Middle frontal gyrus (tissue), 1 donor: ENCODE measurements at regions not wholly inside any gene's neighbourhood (a gene's known extent, or its start where the extent isn't known, plus 50 kb on each side); places are given as distances from the start of the nearest gene placed in this dataset.
"Not testable (repeated sequence)": the region's sequence is repeated elsewhere in the genome, so short reads cannot be mapped to it uniquely, and the experiment has no call there.

ENCODE experiments used
- DNase-seq: peaks from one replicate; pipeline ENCODE4 v3.0.0-alpha.2; 2015; ENCODE audit warnings: low spot score; ENCODE audit errors: extremely low spot score

- no peak for DNase-seq
Measured at GRCh38 chr1:101367630-101368029, 130.8 kb downstream of the S1PR1 start.

- DNase-seq: no peak
Measured at GRCh38 chr1:101370488-101370887, 133.7 kb downstream of the S1PR1 start.

DNA sequence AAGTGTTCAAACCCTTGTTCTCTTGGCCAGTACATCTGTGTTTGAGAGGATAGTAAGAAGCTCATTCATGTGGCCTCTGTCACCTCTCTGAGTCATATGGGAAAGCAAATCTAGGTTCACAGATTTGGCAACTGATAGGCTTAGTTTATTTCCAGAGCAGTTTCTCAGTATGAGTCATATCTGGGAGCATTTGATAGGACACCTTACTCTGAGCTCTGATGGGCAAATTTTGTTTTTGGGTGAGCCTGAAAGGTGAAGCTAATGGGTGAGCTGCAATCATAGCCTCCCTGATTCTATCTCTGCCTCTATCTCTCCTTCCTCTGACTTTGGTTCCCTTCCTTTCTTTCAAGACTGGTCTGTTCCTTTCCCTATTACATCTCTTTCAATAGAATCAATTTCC, 134.4 kb downstream of the S1PR1 start:
- no peak for DNase-seq

DNA sequence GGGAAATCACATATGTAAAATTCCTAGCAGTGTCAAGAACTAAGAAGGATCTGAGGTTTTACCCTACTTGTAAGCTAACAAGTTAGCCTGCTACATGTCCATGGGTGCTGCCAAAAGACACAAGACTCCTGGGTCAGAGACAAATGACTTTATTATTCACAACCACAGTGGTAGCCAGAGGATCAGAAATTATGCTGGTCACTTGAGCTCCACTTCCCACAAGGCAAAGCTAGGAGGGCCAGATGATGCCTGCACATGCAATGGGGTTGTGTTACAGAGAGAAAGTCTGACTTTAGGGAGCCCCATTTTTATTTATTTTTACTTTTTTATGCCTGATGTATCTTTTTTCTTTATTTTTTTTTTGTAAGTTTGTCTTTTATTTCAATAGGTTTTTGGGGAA, 136.8 kb downstream of the S1PR1 start:
- no peak for DNase-seq

GRCh38 chr1:101375448-101375847, 138.6 kb downstream of the S1PR1 start:
- DNase-seq: not testable (repeated sequence)

DNA sequence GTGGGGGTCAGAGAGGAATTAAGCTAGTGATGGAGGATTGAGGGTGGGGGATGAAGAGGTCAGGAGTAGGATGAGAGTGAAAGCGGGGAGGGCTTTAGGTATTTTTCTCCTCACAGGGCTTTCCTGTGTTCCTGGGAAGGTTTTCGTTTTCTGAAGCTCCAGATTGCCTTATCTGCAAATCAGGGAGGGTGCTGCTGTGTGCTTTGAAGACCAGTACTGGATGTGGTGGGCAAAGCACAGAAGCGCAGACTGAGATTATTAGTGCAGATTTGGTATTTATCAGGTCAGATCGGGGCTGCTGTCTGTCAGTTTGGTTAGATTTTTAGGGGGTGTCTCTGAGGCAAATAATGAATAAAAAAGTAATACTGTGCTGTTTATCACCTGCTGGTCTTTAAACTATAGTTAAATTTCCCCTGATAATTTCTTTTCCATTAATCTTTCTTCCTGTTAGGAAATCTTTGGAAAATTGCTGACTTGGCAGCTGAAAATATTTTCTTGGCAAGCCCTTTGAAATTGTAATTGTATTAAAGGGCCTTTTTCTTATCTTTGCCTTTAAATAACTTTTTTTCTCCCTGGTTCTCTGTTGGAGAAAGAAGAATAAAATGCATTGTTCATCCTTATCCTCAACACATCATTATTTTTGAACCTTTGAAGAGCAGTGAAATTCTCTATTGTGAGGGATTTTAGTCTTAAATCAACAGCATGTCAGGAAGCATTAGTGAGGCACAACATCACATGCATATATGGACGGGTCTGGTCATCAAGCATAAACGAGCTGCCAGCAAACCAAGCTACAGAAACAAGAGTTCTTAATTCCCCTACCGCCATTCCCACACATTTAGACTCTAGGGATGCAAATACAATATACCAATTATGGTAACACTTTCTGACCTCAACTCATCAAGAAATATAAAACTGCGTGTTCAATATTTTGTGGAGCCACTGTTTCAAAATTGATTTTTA, 139.6 kb downstream of the S1PR1 start:
- DNase-seq: no peak

GRCh38 chr1:101377084-101377835, 140.4 kb downstream of the S1PR1 start:
- DNase-seq: no peak

DNA sequence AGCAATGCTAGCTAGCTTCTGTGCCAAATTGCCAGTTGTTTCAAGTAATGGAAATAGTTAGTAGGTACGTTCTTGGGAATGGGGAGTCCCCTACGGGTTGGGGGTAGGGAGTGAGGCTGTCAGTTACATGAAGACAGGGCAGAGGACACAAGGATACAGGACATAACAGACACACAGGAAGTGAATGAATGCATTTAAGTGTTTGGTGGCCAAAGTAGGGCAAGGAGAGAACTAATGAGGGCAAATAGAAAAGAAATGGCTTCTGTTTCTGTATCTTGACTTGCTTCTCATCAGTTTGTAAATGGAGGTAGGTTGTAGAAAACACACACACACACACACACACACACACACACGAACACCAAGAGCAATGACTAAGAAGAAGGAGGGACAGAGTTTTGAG, 142.2 kb downstream of the S1PR1 start:
- DNase-seq: no peak

- no peak for DNase-seq
Measured at GRCh38 chr1:101379950-101380349, 143.1 kb downstream of the S1PR1 start.

- DNase-seq: no peak
Measured at GRCh38 chr1:101382135-101382534, 145.3 kb downstream of the S1PR1 start.

GRCh38 chr1:101388904-101389546, 152.2 kb downstream of the S1PR1 start:
- DNase-seq: no peak

- no peak for DNase-seq
Measured at GRCh38 chr1:101389547-101389929, 152.7 kb downstream of the S1PR1 start.

DNA sequence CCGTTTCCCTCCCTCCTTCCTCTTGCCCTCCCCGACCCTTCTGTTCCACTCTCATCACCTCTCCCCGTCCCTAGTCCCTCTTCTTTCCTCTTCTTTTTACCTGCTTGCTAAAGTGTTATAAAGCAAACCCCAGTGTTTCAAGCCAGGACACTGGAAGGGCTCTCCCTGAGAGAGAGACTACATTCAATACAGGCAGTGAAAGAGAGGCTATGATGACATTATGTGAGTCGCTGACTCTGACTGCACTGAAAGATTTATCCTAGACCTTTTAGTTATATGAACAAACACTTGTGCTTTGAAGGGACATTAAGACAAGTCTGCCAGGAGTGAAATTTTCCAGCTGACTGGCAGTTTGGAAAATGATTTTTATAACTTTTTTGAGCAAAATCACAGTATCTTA, 155.7 kb downstream of the S1PR1 start:
- no peak for DNase-seq

- DNase-seq: no peak
Measured at GRCh38 chr1:101394041-101394440, 157.2 kb downstream of the S1PR1 start.

GRCh38 chr1:101399222-101399621, 162.4 kb downstream of the S1PR1 start:
- no peak for DNase-seq

- DNase-seq: no peak
Measured at GRCh38 chr1:101406271-101406670, 169.5 kb downstream of the S1PR1 start.

DNA sequence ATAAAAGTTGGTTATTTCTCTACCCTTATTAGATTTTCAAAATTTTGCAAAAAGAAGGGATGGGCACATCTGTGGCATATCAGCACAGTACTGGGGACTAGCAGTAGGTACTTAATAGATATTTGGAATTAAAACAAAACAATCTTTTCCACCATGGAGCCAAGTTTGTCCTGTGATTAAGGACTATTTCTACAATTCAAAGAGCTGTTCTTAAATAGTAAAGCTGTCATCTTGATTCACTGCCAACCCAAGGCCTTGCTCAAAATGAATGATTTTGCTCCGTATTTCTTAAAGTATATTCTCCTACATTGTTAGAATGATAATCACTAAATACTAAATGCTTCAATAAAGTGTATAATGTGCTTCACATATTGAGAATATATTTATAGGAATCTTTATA, 169.9 kb downstream of the S1PR1 start:
- DNase-seq: no peak

DNA sequence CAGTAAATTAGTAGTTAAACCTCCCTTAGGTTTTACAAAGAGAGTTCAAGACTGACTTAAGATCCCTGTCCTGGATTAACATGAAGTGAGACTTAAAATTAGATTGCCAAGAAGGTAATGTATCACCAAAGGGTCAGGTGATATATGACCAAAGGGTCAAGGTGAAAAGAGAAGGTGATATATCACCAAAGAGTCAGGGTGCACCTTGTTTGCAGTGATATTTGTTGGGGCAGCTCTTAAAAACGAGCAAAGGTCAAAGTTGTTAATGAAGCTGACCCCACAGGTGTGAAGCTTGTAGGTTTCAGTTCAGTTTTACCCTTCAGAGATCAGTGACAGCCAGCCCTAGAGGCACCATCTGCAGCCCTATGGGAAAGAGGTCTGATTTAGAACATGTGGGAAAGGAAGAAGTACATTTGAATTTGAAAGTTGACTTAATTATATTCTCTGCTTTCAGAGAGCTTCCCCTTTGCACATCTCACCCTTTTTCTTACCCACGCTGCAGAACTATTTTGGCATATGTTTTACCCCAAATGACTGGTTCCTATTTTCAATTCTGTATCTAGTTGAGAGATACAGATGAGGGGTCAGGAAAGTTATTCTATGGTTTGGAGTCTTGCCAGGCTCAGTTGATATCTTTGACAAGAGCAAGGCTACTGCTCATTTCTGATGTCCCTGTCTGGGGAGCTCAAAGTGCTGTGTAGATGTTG, 170.8 kb downstream of the S1PR1 start:
- DNase-seq: no peak

- no peak for DNase-seq
Measured at GRCh38 chr1:101408212-101409042, 171.6 kb downstream of the S1PR1 start.

DNA sequence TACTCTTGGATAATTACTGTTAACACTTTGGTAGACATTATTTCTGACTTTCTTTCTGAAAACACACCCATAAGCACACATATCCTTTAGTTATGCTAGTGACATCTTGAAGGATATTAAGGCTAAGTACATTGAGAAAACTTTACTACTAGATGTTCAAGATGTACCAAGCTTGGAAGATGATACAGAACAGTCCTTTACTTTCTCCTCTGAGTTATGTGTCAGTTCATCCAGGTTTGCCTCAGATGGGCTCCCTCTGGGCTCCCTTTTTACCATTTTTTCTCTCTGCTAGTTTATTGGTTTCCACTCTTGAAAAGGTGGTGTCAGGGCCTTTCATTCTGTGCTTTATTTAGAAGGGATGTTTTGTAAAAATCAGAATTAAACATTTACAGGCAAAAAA, 172.3 kb downstream of the S1PR1 start:
- DNase-seq: no peak
